GM21825 (cell line): ENCODE measurements at regions not wholly inside any gene's neighbourhood (a gene's known extent, or its start where the extent isn't known, plus 50 kb on each side); places are given as distances from the start of the nearest gene placed in this dataset.
"Not testable (repeated sequence)": the region's sequence is repeated elsewhere in the genome, so short reads cannot be mapped to it uniquely, and the experiment has no call there.

ENCODE experiments used
- ATAC-seq: cut with Tn5 transposase; IDR thresholded peaks from one replicate; pipeline ENCODE4 v1.9.1; 2021; ENCODE audit warnings: mild to moderate bottlenecking, moderate library complexity; ENCODE audit not compliant: unreplicated experiment

DNA sequence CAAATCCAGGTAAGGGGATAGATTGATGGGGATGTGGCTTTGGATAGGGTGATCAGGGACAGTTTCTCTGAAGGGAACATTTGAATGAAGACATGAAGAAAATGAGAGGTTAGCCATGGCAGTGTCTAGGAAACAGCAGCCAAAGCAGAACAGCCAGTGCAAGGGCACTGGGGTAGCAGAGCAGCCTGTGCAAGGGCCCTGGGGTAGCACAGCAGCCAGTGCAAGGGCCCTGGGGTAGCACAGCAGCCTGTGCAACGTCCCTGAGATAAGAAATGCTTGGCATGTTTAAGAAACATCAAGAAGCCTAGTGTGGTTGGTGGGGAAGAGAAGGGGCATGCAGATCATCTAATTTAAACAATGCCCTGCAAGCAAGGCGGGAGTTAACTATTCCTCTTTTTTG is 128.5 kb downstream of the IRX5 start:
- ATAC-seq, result no peak

DNA sequence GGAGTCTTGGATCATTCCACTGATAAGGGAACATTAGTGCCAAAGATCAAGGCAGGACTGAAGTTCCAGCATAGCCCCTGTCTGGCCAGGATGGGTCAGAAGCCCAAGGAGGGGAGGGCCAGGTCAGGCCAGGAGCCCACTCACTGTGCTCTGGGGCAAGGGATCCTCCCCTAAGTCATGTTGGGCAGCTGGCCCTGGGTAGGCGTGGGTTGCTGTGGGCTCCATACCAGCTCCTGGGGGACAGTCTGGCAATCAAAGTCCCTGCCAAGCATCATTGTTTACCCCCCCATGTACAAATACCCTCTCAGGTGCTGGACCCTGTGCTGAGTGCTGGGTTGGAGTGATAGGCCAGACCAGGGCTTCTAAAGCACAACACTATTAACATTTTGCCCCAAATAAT is 130.5 kb downstream of the IRX5 start:
- ATAC-seq, result no peak

DNA sequence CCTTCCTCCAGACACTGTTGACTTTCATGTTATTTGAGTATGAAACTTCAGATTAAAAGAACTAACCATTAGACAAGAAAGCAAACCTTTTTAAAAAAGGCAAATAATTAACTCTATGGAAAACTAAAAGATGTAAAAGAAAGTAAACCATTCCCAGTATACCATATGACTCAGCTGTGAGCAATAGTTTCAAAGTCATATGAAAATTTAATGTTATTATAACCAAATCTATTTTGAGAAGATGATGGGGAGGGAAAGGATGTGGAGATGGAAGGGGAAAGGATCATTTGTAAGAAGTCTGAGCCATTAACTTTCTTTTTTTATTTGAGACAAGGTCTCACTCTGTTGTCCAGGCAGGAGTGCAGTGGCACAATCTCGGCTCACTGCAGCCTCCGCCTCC is 131.8 kb downstream of the IRX5 start:
- ATAC-seq, result no peak

DNA sequence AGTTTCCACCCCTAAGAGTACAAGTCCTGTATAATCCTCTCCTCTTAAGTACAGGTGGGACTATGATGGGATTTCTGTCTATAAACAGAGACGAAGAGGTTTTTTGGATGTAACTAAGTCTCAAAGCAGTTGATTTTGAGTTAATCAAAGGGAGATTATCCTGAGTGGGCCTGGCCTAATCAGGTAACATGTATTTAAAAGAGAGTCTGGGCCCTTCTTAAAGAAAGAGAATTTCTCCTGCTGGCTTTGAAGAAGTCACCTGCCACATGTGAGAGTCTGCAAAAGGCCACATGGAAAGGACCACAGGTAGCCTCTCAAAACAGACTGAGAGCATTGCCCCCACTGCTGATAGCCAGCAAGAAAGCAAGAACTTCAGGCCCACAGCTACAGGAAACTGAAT is 142.3 kb downstream of the IRX5 start:
- ATAC-seq, result no peak

DNA sequence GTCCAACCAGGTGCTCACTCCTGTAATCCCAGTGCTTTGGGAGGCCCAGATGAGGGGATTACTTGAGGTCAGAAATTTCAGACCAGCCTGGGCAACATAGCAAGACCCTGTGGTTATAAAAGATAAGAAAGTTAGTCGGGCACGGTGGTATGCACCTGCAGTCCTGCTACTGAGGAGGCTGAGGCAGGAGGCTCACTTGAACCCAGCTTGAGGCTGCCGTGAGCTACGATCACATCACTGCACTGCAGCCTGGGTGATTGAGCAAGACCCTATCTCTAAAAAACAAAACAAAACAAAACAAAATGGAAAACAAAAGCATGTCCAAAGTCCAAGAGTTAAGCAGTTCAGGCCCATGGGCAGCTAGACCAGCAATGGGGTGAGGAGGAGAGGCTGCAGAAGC is 143.2 kb downstream of the IRX5 start:
- ATAC-seq, result no peak

DNA sequence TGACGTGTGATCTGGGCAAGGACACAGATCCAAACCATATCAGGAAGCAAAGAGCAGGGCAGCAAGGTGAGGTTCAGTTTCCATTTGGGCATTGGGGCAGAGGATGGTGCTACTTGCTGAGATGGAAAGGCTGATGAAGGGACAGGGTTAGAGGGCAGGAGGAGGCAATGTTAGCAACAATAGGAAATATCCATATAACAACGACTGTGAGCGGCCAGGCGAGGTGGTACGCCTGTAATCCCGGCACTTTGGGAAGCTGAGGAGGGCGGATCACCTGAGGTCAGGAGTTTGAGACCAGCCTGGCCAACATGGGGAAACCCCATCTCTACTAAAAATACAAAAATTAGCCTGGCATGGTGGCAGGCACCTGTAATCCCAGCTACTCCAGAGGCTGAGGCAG is 144.5 kb downstream of the IRX5 start:
- ATAC-seq, result not testable (repeated sequence)

GRCh38 chr16:55076053-55076452 is 145.4 kb downstream of the IRX5 start:
- ATAC-seq, result no peak

GRCh38 chr16:55077266-55077665 is 146.6 kb downstream of the IRX5 start:
- no peak for ATAC-seq

DNA sequence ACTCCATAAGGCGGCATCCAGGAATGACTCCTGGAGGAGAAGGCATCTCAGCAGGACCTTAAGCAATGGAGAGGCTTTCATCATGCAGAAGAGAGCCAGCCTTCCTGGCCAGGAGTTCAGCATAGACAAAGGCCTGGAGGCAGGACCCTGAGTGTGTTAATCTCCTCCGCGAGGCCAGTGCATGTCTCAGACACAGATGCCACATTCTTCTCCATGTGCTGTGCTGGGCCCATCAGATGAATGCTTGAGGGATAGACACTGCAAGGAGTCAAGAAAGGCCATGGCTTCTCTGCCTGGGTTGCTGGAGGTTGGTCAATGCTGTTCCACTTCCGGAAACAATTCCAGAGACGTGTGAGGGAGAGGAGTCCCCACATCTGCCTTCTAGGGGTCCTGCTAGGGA is 147.5 kb downstream of the IRX5 start:
- ATAC-seq, result no peak

DNA sequence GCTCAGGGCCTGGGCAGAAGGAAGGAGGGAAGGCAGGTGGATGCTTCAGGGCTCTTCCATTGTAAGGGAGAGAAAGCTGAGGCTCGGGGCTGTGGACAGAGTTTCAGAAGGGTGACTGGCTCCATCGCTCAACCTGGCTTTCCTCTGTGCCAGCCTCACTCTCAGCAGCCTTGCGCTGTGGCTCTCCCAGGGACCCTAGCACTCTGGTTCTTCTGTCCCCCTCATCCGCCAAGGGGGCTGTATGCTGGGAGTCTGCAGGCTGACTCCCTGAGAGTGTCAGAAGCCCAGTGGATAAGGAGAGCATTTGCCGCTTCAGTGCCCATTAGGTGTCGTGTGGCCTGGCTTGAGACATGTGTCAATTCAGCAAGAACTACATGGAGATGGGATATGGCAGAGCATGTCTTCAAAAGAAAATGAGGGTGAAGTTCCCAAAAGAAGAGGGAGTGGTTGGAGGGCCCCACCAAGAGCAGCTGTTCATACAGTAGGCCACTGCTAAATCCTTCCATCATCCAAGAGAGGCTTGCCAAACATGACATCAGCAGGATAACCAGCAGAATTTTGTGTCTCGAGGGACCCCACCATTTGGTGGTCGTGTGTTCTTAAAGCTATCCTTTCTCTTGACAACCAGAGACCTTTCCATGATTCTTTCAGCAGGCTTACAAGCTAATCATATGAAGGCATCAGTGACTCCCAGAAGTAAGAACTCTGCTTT is 148.2 kb downstream of the IRX5 start:
- ATAC-seq, result no peak

GRCh38 chr16:55081622-55082590 is 151.2 kb downstream of the IRX5 start:
- ATAC-seq, result no peak

DNA sequence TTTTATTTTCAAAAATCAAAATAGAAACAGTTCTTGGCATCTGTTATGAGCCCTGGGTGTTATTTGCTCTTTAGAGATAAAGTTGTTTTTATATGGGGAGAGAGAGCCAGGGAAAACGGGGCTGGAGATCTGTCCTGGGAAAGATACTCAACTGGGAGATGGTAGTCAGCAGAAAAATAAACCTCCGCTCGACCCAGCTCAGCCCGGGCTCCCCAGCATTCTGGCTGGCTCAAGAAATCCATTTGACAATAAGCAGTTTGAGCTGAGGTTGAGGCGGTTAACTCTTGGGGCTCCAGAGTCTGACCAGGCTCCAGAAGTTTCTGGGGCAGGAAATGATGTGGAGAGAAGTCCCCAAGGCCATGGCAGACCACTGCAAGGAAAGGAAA is 151.9 kb downstream of the IRX5 start:
- ATAC-seq, result no peak

DNA sequence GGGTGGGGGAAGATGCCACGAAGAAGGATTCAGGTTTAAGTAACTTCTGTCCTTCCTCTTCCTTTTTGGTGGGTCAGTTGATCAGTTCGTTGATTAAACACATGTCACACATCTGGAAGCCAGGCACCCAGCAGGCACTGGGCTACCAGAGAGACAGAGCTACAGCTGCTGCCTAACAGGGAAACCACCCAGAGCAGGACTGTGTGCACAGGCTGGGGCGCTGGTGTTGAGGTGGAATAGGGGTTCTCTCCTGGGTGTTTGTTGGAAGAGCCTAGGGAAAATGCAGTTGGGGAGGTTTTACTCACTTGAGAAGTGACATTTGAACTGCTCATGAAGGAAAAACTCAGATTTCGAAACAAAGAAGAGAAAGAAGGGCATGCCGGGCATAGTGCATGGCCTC is 152.4 kb downstream of the IRX5 start:
- no peak for ATAC-seq

DNA sequence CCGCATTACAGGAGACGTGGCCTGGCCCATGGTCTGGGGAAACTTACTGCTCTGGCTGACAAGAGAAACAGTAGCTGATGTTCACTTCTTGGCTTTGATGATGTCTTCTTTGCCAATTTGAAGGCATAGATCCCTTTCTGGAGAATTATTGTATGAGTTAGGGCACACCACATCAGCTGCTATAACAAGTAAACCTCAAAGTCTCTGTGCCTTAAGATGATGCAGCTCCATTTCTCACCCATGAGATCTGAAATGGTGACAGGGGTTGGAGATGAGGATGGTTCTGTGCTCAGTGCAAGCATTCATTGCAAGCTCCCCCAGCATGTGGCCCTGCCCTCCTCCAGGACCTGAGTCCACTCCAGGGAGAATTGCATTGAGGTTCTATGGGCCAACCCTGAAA is 157.4 kb downstream of the IRX5 start:
- no peak for ATAC-seq

DNA sequence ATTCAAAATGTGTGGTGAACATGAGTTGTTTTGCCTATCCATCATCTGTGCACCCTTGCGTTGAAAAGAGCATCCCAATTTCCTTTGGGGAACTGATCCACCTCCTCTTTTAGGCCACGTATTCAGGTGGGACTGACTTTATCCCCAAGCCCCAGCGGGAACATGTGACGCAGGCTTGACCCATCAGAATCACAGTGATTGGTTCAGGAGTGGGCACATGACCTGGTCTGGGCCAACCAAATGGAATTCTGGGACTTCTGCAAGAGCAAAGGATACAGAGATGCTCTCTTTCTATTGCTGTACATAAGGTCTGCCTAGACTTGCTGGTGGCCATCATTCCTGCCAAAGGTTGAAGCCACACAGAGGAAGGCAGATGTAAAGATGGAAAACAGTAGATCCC is 158.9 kb downstream of the IRX5 start:
- ATAC-seq, result no peak

GRCh38 chr16:55091213-55091870 is 160.7 kb downstream of the IRX5 start:
- ATAC-seq, result no peak

DNA sequence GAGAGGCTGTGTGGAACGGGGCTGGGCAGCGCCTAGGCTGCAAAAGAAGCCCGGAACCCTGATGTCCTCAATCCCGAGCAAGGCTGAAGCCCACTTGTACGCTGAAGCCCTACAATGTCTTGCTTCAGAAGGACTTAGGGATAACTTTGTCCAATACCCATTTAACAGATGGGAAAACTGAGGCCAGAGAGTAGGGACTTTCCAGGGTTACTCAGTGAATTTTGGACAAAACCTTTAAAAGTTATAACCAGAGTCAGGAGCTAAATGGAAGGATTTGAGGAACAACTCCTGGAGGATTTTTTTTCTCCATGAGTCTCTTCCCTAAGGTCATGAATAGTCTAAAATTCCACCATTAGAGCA is 161.2 kb downstream of the IRX5 start:
- ATAC-seq, result no peak

DNA sequence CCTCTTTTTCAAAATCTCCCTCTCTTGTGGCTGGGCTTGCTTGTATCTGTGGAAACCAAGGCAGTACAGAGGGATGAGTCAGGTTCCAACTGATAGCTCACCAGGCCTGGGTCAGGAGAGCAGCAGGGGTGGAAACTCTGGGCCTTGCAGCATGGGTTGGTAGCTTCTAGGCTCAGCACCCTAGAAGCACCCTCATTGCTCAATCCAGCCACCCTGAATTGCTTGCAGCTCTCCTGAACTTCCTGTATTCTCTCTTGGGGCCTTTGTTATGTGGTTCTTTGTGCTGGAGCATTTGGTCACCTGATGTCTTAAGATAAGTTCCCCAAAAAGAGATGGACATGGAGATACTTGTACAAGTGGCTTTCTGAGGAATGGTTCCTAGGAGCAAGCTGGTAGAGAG is 169.4 kb downstream of the IRX5 start:
- no peak for ATAC-seq

DNA sequence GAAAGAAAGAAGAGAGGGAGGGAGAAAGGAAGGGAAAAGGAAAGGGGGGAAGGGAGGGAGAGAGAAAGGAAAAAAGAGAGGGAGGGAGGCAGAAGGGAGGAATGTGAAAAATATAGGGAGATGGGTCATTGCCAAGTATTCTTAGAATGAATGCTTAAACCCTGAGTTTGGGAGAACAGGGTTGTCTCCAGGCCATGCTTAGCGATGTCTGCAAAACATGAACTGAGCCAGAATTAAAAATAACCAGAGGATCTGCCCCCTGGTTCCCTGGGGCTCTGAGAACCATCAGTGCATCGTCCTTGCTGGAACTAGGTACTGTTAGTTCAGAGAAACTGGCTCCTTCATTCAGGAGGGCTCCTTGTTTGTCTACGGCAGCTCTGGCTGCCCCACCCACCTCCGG is 170.4 kb downstream of the IRX5 start:
- no peak for ATAC-seq

GRCh38 chr16:55102077-55102476 is 171.4 kb downstream of the IRX5 start:
- ATAC-seq, result no peak

- no peak for ATAC-seq
These were observed 171.9 kb downstream of the IRX5 start for GRCh38 chr16:55102531-55102930.

DNA sequence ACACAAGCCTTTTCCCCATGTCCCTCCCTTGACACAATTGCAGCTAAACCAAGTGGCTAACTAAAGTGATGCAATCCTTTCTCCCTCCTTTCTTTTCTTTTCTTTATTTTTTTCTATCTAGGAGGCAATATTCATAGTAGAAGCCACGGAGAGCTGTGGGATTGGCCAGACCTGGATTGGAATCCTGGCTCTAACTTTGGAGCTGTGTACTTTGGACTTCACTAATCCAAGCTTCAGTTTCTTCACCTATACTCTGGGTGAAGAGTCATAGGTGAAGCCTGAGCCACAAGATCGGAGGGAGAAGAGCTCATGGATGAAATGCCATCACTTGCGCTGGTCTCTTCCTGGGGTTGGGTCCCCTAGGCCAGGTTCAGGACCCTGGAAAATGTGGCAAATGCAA is 177.2 kb downstream of the IRX5 start:
- no peak for ATAC-seq
